Liver (tissue), 8 donors: ENCODE measurements at regions not wholly inside any gene's neighbourhood (a gene's known extent, or its start where the extent isn't known, plus 50 kb on each side); places are given as distances from the start of the nearest gene placed in this dataset.

ENCODE experiments used
- DNase-seq: peaks from one replicate; pipeline ENCODE4 v3.0.0-alpha.2; 2017; ENCODE audit warnings: low spot score
- H3K27ac ChIP-seq, 2 donors: one replicate each; pipeline ENCODE4 v1.7.0; 2013; ENCODE audit warnings: inconsistent platforms in 2 of 2, low read length in 2 of 2, control low read depth in 1 of 2, low read depth in 1 of 2, mild to moderate bottlenecking in 1 of 2
- H3K27me3 ChIP-seq, 4 donors: one replicate each; pipeline versions ENCODE4 v1.6.1 to v1.7.0; 2013; ENCODE audit warnings: low read length in 3 of 4, inconsistent platforms in 1 of 4, mild to moderate bottlenecking in 1 of 4, moderate library complexity in 1 of 4; ENCODE audit not compliant: control insufficient read depth in 4 of 4, insufficient read depth in 4 of 4
- H3K36me3 ChIP-seq, 4 donors: one replicate each; pipeline versions ENCODE4 v1.6.1 to v1.7.0; 2013; ENCODE audit warnings: low read length in 3 of 4, mild to moderate bottlenecking in 3 of 4, low read depth in 1 of 4, moderate library complexity in 1 of 4; ENCODE audit not compliant: control insufficient read depth in 4 of 4, insufficient read depth in 3 of 4
- H3K4me1 ChIP-seq, 4 donors: one replicate each; pipeline versions ENCODE4 v1.6.1 to v1.7.0; 2013; ENCODE audit warnings: low read length in 3 of 4, mild to moderate bottlenecking in 3 of 4, moderate library complexity in 1 of 4; ENCODE audit not compliant: control insufficient read depth in 4 of 4, insufficient read depth in 4 of 4
- H3K4me3 ChIP-seq, 3 donors: one replicate each; pipeline versions ENCODE4 v1.6.1 to v1.7.0; 2013; ENCODE audit warnings: low read length in 3 of 3, control low read depth in 1 of 3, low read depth in 1 of 3, mild to moderate bottlenecking in 1 of 3
- H3K9ac ChIP-seq, 2 donors: one replicate each; pipeline ENCODE4 v1.7.0; 2013; ENCODE audit warnings: low read length in 2 of 2, mild to moderate bottlenecking in 2 of 2, moderate library complexity in 2 of 2, control low read depth in 1 of 2, low read depth in 1 of 2
- H3K9me3 ChIP-seq, 4 donors: one replicate each; pipeline versions ENCODE4 v1.6.1 to v1.7.0; 2013; ENCODE audit warnings: low read length in 3 of 4; ENCODE audit not compliant: control insufficient read depth in 4 of 4
- CTCF ChIP-seq: fragments of 150-350 bp; IDR thresholded peaks from 2 replicates; pipeline ENCODE4 v1.5.1; 2017; ENCODE audit warnings: improper control_type of control experiment, low read depth, low read length; ENCODE audit not compliant: missing input control
- EGR1 ChIP-seq, 2 donors: IDR thresholded peaks; 2 replicates each; pipeline ENCODE4 v1.6.1; 2016 to 2018; ENCODE audit warnings: antibody characterized with exemption in 2 of 2, low read depth in 2 of 2
- FOXA1 ChIP-seq: IDR thresholded peaks from 2 replicates; pipeline ENCODE4 v1.6.1; 2016; ENCODE audit warnings: antibody characterized with exemption
- FOXA2 ChIP-seq: IDR thresholded peaks from 2 replicates; pipeline ENCODE4 v1.6.1; 2016; ENCODE audit warnings: antibody characterized with exemption
- GABPA ChIP-seq, 2 donors: IDR thresholded peaks in 1 of 2; conservative IDR thresholded peaks in 1 of 2; 2 replicates each; pipeline ENCODE4 v1.6.1; 2016; ENCODE audit warnings: antibody characterized with exemption in 2 of 2, mild to moderate bottlenecking in 1 of 2, moderate library complexity in 1 of 2
- HNF4A ChIP-seq, 2 donors: conservative IDR thresholded peaks; 2 replicates each; pipeline ENCODE4 v1.6.1; 2016; ENCODE audit warnings: antibody characterized with exemption in 2 of 2, mild to moderate bottlenecking in 2 of 2
- HNF4G ChIP-seq: IDR thresholded peaks from 2 replicates; pipeline ENCODE4 v1.6.1; 2016; ENCODE audit warnings: antibody characterized with exemption
- JUND ChIP-seq, 2 donors: IDR thresholded peaks; 2 replicates each; pipeline ENCODE4 v1.6.1; 2016; ENCODE audit warnings: antibody characterized with exemption in 2 of 2
- MAX ChIP-seq: IDR thresholded peaks from 2 replicates; pipeline ENCODE4 v1.6.1; 2016; ENCODE audit warnings: antibody characterized with exemption
- NR2F2 ChIP-seq: IDR thresholded peaks from 2 replicates; pipeline ENCODE4 v1.6.1; 2016; ENCODE audit warnings: antibody characterized with exemption
- RAD21 ChIP-seq, 2 donors: IDR thresholded peaks; 2 replicates each; pipeline ENCODE4 v1.6.1; 2016; ENCODE audit warnings: antibody characterized with exemption in 2 of 2, mild to moderate bottlenecking in 2 of 2
- RXRA ChIP-seq, 2 donors: IDR thresholded peaks; 2 replicates each; pipeline ENCODE4 v1.6.1; 2017 to 2018; ENCODE audit warnings: antibody characterized with exemption in 2 of 2, mild to moderate bottlenecking in 1 of 2
- SP1 ChIP-seq: IDR thresholded peaks from 2 replicates; pipeline ENCODE4 v1.6.1; 2018; ENCODE audit warnings: antibody characterized with exemption, mild to moderate bottlenecking
- TAF1 ChIP-seq: conservative IDR thresholded peaks from 2 replicates; pipeline ENCODE4 v1.6.1; 2016; ENCODE audit warnings: antibody characterized with exemption, mild to moderate bottlenecking
- YY1 ChIP-seq: IDR thresholded peaks from 2 replicates; pipeline ENCODE4 v1.6.1; 2016; ENCODE audit warnings: antibody characterized with exemption, mild to moderate bottlenecking
- WGBS: extraction: QIAGEN DNeasy Blood & Tissue Kit; methylation state at CpG from one replicate; pipeline ENCODE4 v1.1.7; 2013; 5-methylcytosine and 5-hydroxymethylcytosine counted together
- TF ChIP-seq, protein P1 (sequence below): IDR thresholded peaks from 2 replicates; pipeline ENCODE4 v1.6.1; 2016; ENCODE audit warnings: antibody characterized with exemption
- TF ChIP-seq, protein P2 (sequence below): IDR thresholded peaks from 2 replicates; pipeline ENCODE4 v1.6.1; 2016; ENCODE audit warnings: antibody characterized with exemption
- TF ChIP-seq, protein P3 (sequence below): IDR thresholded peaks from 2 replicates; pipeline ENCODE4 v1.6.1; 2016; ENCODE audit warnings: antibody characterized with exemption, mild to moderate bottlenecking
- donor health status: healthy.
- donor health status: healthy.
- donor health status: healthy.
- donor health status: healthy.
- donor health status: healthy.

GRCh38 chr10:88065383-88066049 is 202.1 kb downstream of the PTEN start:
- no peak for TF ChIP-seq JUND (IDR thresholded peaks at IDR 0.05)
- no peak for TF ChIP-seq GABPA (IDR thresholded peaks at IDR 0.05 in 1 of 2, conservative IDR thresholded peaks at IDR 0.05 in 1 of 2)
- TF ChIP-seq RAD21 (IDR thresholded peaks at IDR 0.05) = no peak
- TF ChIP-seq, protein P1, sequence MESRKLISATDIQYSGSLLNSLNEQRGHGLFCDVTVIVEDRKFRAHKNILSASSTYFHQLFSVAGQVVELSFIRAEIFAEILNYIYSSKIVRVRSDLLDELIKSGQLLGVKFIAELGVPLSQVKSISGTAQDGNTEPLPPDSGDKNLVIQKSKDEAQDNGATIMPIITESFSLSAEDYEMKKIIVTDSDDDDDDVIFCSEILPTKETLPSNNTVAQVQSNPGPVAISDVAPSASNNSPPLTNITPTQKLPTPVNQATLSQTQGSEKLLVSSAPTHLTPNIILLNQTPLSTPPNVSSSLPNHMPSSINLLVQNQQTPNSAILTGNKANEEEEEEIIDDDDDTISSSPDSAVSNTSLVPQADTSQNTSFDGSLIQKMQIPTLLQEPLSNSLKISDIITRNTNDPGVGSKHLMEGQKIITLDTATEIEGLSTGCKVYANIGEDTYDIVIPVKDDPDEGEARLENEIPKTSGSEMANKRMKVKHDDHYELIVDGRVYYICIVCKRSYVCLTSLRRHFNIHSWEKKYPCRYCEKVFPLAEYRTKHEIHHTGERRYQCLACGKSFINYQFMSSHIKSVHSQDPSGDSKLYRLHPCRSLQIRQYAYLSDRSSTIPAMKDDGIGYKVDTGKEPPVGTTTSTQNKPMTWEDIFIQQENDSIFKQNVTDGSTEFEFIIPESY = no peak
- no peak for TF ChIP-seq FOXA1
- TF ChIP-seq, protein P2, sequence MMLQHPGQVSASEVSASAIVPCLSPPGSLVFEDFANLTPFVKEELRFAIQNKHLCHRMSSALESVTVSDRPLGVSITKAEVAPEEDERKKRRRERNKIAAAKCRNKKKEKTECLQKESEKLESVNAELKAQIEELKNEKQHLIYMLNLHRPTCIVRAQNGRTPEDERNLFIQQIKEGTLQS = no peak
- no peak for TF ChIP-seq RXRA (IDR thresholded peaks at IDR 0.05)
- no peak for TF ChIP-seq CTCF
- TF ChIP-seq HNF4G = no peak
- no peak for TF ChIP-seq FOXA2
- no peak for TF ChIP-seq TAF1
- TF ChIP-seq SP1 = no peak
- TF ChIP-seq, protein P3, sequence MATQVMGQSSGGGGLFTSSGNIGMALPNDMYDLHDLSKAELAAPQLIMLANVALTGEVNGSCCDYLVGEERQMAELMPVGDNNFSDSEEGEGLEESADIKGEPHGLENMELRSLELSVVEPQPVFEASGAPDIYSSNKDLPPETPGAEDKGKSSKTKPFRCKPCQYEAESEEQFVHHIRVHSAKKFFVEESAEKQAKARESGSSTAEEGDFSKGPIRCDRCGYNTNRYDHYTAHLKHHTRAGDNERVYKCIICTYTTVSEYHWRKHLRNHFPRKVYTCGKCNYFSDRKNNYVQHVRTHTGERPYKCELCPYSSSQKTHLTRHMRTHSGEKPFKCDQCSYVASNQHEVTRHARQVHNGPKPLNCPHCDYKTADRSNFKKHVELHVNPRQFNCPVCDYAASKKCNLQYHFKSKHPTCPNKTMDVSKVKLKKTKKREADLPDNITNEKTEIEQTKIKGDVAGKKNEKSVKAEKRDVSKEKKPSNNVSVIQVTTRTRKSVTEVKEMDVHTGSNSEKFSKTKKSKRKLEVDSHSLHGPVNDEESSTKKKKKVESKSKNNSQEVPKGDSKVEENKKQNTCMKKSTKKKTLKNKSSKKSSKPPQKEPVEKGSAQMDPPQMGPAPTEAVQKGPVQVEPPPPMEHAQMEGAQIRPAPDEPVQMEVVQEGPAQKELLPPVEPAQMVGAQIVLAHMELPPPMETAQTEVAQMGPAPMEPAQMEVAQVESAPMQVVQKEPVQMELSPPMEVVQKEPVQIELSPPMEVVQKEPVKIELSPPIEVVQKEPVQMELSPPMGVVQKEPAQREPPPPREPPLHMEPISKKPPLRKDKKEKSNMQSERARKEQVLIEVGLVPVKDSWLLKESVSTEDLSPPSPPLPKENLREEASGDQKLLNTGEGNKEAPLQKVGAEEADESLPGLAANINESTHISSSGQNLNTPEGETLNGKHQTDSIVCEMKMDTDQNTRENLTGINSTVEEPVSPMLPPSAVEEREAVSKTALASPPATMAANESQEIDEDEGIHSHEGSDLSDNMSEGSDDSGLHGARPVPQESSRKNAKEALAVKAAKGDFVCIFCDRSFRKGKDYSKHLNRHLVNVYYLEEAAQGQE = no peak
- no peak for TF ChIP-seq YY1
- no peak for TF ChIP-seq MAX
- no peak for TF ChIP-seq HNF4A (conservative IDR thresholded peaks at IDR 0.05)
- no peak for TF ChIP-seq NR2F2
- no peak for TF ChIP-seq EGR1 (IDR thresholded peaks at IDR 0.05; ENCODE audit: low read depth in 2 of 2)
- H3K27me3 ChIP-seq = no peaks in the 10 kb centered on the region
- H3K4me3 ChIP-seq = no peak overlapping the region
- DNase-seq = no peak
- H3K27ac ChIP-seq = peak overlapping the region; percentile 73 to 97
- peaks cover 9 to 33% (median 29%) of the 10 kb centered on the region in 4 donors for H3K4me1 ChIP-seq
- 82% methylated on average over 5 of the region's 5 CpGs for WGBS
- H3K9ac ChIP-seq = no peak overlapping the region
- H3K9me3 ChIP-seq = no peaks in the 10 kb centered on the region
- no peaks in the 10 kb centered on the region for H3K36me3 ChIP-seq
